NCI-H2081 treated with DMSO at 0.1 percent for 48 hours (cell line): ENCODE measurements at regions not wholly inside any gene's neighbourhood (a gene's known extent, or its start where the extent isn't known, plus 50 kb on each side); places are given as distances from the start of the nearest gene placed in this dataset.

Experiments
- DNase-seq: peaks from one replicate; lab custom pipeline; 2025; lab: John Stamatoyannopoulos, UW

DNA sequence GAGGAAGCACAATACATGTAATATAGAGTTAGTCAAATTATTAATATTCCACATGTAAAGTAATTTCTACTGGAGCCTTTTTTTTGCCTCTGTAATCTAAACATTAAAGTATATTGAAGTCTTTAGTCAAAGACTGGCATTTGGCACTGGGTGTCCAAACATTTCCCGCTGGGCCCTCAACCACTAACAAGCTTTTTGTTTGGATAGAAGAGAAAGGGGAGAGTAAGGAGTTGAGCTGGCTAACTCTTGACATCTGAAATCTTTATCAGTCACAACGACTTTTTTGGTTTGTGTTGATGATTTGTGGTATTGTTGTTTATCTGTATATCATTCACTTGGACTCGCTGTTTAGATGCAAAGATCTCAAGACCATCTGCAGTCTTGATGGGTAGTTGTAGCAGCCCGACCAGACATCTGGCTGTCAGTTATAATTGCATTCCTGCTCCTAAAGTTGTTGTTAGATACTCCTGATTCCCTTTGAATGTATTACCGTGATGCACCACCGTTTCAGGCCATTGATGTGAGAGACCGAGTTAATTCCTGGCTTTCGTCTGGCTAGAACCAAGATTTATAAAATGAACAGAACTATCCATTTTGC lies 379.6 kb downstream of the MTX2 start:
- no peak for DNase-seq

DNA sequence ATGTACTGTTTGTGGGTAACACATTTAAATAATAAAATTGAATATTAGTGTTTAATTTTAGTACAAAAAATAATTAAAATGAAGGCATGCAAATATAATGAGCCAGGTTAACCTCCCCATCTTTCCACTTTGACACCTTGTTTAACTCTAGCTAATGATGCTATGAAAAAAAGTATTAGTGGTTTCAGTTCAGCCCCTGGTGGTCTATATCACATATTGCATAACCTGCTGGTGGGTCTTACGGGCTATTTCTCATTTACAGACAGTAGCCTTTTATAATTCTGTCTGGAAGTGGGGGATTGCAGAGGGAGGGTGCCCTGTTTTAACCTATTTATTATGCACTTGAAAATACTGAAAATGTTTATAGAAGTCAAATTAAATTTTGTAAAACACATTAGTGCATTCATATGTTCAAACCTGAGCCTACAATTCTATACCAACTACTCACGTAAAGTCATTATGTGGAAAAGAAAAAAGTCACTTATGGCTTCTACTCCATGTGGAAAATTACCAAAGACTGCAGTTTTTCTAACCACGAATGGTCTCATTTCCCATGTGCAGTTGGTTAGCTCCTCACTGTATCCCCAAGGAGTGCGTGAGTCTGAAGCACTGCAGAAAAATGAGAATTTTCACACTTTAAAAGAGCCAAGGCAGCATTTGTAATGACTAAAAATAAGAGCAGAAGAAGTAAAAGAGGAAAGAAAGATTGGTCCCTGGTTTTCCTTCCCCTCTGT lies 381.0 kb downstream of the MTX2 start:
- DNase-seq = no peak

DNA sequence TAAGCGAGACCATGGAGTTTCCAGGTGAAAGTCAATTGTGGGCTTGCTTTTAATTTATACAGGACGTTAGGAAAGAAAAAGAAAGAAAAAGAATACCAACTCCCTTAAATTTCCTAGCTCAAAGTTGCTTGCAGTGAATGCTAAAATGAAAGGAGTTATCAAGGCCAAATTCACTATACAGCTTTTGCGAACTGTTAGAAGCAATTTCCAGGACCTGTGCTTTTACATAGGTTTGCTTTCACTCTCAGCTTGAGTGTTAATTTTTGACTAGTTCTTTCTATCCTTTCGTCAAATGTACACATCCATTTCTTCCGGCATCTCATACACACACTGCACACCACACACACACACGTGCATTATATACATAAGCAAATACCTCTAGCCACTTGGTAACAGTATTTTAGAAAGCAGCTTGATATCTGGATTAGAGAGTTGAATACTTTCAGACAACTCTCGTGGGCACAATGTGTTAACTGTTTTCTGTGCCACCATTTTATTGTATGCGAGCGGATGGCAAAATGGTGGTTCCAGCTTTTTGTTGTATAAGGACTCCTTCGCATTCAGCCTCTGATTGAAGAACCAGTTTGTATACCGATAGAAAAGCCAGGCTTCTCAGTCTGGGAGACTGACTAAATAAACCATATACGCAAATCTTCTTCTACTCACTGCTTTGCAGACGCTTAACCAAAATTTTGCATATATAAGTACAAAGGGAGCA lies 381.8 kb downstream of the MTX2 start:
- DNase-seq = no peak

DNA sequence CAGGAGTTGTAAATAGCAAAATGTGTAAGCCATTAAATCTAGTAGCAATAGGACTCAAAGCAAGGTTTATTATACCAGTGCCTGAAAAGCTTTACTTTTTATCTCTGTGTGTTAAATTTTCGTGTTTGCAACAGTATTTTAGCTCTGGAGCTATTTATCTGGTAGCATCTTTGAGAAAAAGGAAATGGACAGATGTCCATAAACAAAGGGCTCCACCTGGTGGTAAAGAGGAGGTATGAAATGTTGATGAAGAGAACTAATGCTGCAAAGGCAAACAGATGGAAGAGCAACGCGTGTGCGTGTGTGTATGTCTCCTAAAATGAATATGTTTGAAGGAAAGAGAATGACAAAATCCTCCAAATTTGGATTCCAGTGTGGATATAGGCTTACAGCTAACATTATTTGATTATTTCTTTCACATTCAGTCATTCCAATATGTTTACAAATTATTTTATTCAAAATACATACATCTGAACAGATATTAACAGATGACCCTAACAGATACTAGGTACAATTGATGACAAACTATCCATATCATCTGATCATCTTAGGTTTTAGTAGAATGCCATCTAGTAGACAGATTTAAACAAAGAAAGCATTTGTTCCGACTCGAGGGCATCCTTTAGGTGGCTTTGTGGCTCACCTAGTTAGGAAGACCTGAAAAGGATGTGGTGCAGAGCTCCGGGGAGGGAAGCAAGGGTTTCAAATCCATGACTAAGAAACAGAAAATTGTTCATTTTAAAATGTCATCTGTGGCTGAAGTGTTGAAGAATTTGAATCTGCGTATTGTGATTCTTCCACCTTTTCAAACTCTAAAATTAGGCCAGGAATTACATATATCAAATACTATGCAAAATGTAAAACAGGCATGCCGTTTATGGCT lies 383.3 kb downstream of the MTX2 start:
- DNase-seq = peak; percentile 80

DNA sequence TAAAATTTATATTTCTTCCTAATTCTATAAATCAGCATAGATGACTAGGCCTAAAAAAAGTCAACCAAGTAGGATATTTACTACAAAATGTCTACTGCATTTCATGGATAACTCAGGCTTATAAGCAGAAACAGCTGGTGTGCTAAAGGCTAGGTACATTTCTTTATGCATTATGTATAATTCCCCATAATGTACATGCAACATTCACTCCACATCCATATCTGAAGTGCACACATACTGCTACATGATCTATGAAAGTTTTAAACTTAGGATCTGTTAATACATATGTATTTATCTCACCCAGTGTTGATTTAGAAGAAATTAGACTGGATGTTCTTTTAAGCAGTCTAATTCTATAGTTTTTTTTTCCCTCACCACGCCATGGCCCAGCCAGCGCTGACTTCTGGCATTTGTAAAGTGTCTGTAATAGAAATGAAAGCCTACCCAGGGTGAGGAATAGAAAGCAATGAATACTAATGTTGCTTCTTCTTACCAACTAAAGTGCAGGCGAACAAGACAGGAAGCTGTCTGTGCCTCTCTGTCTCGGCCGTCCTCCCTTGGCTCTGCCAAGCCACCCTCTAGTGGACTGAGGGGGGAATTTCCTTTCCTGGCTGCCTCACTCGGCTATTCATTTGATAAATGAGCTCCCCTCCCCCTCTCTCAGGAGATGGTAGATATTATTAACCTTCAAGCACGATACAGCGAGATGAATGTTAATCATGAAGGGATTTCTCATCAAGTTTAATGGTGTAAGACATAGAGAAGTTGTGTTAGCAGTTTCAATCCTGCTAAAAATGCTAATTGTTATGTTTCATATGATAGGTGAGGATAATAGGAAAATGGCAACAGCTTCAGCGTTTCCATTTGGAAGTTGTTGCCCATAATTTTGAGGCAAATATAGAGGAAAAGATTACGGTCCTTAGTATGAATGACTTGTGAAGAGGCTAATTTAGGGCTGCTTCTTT lies 384.5 kb downstream of the MTX2 start:
- peak; percentile 58 for DNase-seq

DNA sequence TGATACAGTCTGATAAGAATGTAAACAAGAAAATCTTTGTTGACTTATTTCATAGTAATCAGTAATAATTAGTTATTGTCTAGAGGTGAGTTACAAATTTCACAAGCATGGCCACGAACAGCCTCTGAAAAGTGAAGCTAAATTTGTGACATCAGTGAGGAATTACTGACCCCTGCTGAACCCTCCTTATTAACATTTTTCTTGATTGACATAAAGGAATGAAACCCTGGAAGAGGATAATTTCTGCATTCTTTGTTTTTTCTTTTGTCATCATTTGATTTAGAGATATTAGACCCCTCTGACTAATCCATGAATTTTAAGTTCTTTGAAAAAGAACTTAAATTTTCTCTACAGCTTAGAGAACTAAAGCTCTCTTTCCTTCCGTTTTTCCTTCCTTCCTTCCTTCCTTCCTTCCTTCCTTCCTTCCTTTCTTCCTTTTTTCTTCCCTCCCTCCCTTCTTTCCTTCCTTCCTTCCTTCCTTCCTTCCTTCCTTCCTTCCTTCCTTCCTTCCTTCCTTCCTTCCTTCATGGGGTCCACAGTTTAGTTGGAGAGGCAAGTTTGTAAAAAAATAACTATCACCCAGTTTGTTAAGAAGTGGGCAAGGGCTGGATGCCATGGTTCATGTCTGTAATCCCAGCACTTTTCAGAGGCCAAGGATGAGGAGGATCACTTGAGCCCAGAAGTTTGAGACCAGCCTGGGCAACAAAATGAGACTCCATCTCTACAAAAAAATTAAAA lies 387.0 kb downstream of the MTX2 start:
- no peak for DNase-seq

DNA sequence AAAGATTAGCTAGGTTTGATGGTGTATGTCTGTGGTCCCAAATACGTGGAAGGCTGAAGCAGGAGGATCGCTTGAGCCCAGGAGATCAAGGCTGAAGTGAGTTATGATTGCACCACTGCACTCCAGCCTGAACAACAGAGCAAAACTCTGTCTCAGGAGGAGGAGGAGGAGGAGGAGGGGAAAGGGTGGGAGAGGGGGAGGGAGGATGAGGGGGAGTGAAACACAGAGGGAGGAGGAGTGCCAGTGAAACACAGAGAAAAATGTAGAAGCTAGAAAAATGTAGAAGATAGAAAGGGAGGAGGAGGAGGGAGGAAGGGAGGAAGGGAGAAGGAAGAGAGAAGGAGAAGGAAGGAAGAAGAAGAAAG lies 387.5 kb downstream of the MTX2 start:
- no peak for DNase-seq

DNA sequence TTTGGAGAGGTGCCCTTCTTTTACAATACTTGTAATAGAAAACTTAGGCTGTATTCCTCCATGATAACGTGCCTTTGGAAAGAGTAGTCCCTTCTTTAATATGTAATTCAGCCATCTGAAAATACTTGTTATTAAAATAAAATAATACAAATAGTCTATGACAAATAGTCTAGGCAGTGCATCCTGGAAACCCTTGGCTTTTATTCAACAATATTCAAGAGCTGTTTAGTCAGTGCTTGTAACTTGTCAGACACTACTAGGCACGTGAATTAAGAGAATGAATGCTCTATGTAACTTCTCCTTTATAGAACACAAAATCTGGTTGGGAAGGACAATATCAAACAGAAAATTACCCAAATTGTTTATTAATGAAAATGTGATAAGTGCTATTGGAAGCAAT lies 388.2 kb downstream of the MTX2 start:
- no peak for DNase-seq

DNA sequence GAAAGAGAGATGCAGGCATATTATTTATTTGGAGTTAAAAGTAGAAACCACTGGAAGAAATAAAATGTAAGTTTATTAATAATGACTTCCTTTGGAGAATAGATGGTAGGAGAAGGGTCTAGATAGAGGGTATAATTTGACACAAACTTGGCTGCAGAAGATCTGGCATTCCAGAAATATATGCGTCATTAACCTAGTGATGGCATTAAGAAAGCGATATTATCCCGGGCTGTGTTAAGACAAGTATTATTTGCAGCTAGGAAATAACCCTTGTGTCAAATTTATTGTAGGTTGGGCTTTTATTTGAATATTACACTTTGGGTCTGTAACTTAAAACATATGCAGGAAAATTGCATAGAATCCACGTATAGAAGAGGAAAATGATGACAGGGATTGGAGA lies 389.5 kb downstream of the MTX2 start:
- DNase-seq = no peak

DNA sequence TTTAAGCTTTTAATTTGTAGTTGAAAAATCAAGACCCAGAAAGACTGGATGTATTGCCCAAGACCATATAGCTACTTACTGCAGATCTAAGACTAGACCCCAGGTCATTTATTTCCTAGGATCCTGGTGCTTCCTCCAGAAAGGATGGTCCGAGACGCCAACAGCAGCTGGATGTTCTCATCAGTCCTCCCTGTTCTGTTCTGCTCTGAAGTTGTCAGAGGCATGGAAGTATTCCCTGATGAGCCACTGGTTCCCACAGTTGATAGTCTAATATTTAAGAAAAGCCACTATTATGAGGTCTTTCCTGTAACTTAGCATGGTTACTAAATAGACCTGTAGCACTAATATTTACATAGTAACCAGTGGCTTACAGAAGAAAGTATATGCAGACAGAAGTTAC lies 393.5 kb downstream of the MTX2 start:
- DNase-seq = no peak

DNA sequence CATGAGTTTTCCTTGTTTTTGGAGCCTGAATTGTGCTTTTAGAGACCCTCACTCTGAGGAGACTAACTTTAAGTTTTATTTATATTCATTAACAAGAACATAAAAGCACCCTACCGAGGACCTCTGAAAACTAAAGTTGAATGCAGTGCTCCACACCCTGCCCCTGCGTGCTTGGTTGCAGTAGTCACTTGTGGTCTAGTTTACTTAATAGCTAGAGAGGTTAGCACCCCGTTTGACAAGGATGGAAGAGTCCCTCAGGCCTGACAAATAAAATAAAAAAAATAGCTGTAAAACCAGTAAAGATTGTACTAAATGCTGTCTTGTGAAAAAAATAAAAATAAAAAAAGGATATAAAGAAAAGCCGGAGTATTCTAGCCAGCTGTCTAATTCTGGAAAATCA lies 395.2 kb downstream of the MTX2 start:
- no peak for DNase-seq

DNA sequence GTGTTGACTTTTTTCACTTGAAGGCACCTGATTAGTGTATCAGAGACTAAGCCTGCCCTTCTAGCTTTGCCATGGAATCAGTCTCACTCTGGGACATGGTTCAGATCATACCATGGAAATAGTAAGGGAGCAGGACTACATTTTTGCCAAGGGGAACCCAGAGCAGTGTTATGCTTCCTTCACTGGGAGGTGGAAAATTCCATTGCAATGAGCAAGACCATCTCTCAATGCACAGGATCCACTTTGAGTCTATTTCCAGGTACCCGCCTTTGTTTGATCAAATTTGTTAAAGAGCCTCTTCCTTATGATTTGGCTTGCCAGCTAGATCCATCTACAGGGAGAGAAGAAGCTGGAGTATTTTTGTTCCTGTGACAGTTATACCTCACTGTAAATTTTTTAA lies 395.8 kb downstream of the MTX2 start:
- DNase-seq = no peak

DNA sequence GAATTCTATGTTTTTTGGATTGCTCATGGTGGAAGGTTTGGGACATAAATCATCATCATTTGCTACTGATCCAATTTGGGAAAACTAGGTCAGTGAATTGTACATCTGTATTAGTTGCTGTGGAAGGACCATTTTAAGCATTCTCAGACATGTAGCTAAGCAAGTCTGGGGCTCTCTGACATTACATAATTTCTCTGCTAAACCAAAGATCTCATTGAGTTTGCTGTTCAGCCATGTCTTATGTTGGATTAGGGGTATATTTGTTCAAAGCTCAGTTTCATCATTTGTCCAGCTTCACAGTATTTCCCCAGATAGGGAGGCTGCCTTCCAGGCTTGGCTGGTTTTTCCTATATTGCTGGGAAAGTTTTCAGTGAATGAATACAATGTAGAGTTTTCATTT lies 399.7 kb downstream of the MTX2 start:
- DNase-seq = no peak

DNA sequence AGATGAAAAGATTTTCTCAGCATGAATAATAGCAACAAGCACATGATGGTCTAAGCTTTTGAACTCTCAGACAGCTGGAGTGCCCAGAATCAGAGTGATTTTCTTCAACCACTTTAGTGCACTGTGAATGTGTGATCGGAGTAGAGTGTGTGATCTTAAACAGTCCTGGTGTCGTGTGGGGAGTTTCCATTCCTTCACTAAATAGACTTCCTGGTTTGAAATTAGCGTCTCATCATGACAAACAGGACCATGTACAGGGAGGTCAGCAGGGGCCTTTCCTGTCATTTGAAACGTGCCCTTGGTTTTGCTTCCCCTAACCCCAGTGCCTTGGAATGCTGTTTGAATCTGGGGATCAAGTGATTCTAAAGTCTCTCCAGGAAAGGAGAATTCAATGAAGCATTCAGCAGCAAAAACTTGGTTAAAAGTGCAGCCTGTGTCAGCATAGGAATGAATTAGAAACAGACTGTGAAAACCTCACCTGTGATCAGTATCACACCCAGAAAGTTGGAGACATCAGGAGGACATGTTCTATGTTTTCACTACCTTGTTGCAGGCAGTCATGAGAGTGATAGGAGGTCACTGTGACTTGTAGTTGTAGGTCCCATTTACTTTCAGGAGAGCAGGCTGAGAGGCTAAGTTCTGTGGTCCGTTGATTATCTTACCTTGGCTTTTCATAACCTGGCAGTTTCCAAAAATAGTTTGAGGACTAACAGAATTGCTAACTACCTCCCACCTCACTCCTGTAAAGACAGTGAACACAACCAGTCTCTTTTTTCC lies 400.3 kb downstream of the MTX2 start:
- no peak for DNase-seq

DNA sequence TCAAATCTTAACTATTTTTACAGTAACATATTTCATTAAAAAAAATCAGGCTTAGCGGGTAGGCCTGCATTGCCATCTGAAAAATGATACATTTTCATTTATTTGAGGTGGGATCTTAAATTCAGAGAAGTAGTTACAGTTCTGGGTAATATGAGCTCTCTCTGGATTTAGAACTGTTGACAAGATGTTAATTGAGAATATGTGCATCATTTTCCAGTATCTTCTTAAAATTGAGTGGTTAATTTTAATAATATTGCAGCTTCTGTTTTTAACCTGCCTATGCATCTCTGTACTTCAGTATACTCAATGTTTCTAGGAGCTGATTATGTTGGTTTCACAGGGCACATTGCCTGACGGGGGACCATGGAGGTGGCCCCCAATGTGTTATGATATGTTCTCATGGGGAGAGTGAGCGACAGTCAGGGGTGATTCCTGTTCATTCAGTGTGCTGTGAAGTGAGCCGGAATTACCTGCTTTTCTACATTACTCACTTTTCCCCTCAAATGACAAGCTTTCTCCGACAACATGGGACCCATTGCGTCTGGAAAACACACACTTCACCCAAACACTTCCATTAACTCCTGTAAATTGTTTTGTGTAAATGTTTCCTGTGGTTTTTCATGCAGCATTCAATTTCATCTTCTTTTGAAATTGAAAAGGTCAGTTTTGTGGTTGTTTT lies 406.2 kb downstream of the MTX2 start:
- DNase-seq = no peak

DNA sequence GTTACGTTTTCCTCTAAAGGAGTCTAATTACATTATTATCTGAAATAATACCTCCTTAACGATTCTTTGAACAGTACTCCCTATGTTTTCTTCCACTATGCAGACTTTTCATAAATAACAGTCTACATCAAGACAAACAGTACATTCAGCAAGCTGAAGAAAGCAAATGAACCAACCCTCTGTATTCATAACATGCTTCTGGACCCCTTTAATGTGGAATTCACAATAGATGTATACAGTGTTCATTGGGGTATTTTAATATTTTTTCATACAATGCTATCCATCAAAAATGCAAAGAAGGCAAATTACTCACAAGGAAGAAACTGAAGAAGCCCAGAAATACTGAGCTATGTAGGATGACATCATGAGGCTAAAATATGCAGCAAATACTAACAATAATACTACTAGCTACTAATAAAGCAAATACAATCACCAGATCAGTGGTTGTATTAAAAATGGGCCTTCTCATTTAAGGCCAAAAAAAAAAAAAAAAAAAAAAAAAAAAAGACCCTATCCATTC lies 408.6 kb downstream of the MTX2 start:
- DNase-seq = no peak

DNA sequence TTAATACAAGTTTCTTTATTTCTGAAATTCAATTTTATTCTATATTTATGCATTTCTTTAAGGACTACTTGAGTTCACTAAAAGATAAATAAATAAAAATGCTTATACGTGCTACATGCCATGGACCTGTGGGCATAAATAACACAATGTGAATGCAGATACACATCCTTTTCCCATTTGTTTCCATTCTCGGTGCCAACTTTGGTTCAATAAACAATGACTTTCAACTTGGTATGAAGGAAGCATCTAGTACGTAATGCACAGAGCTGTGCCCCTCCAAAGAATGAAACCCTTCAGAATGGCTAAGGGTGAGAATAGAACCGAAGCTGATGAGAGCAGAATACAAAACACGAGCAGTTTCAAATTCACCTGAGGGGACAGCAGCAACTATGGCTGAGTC lies 409.3 kb downstream of the MTX2 start:
- DNase-seq = no peak

DNA sequence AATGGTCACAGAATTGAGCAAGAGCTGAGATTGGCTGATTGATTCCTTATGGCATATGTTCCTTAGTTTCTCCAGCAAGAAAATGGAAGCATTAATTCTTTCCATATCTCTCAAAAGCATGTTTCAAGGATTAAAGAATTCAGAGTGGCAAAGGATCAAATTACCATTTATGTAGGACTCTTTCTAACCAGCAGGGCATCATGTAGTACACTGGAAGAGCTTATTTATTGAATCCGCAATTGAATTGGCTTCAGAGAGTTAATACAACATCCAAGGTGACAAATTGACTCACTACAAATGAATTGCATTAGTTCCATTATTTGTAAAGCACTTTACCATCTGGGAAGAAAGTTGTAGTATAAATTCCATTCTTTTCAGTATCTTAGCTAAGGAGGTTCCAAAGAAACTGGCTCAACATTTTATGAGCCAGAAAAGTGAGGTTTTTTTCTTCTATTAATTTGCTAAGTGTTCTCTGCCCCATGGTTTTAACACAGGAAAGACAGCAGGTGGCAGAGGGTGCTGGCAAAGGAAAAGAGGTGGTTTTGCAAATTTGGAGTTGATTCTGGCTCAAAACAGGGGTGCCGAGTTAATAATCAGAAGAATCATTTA lies 409.9 kb downstream of the MTX2 start:
- no peak for DNase-seq
